ENCODE measurements at regions not wholly inside any gene's neighbourhood (a gene's known extent, or its start where the extent isn't known, plus 50 kb on each side); places are given as distances from the start of the nearest gene placed in this dataset.
"Not testable (repeated sequence)": the region's sequence is repeated elsewhere in the genome, so short reads cannot be mapped to it uniquely, and the experiment has no call there.

DNA sequence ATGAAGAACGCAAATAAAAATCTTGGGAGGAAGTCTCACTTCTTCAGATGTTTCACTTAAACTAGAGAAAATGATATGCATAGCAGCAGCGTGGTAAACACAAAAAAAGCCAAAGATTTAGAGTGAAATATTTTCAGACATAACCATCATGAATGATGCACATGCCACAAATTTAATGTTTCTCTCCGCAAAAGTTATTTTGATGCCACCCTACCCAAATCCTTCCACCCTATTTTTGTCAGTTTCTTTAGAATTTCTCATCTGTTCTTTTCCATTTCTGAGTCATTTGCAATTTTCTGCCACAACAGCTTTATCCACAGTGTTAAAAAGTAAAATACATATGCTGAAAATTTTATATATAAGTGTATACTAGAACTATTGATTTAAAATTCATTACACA is 1663.7 kb upstream of the ADGRL3 start:
- H3K79me2 ChIP-seq (ENCODE audit: low read length) = no peaks in the 10 kb centered on the region
- H3K4me1 ChIP-seq (ENCODE audit: low read length) = no peaks in the 10 kb centered on the region
- no peak overlapping the region for H3K27ac ChIP-seq (ENCODE audit: low read length)
- no peaks in the 10 kb centered on the region for H3K9me2 ChIP-seq (replicated peaks; ENCODE audit: insufficient read depth, low read length)
- H3K27me3 ChIP-seq (ENCODE audit: low read length) = no peaks in the 10 kb centered on the region
- no peak overlapping the region for H3K4me2 ChIP-seq (ENCODE audit: low read depth, low read length, poor library complexity, severe bottlenecking)
- no peak overlapping the region for H2AFZ ChIP-seq (ENCODE audit: low read length)
- no peaks in the 10 kb centered on the region for H3K36me3 ChIP-seq (ENCODE audit: insufficient read depth, low read length)
- no peak overlapping the region for H3K4me3 ChIP-seq (ENCODE audit: low read length)
- DNase-seq = no peak
- no peak overlapping the region for H3K9ac ChIP-seq (ENCODE audit: low read length)
- no peaks in the 10 kb centered on the region for H4K20me1 ChIP-seq (ENCODE audit: insufficient read depth, low read depth, low read length)
- H3K9me3 ChIP-seq (ENCODE audit: low read length) = peaks cover 37% of the 10 kb centered on the region

DNA sequence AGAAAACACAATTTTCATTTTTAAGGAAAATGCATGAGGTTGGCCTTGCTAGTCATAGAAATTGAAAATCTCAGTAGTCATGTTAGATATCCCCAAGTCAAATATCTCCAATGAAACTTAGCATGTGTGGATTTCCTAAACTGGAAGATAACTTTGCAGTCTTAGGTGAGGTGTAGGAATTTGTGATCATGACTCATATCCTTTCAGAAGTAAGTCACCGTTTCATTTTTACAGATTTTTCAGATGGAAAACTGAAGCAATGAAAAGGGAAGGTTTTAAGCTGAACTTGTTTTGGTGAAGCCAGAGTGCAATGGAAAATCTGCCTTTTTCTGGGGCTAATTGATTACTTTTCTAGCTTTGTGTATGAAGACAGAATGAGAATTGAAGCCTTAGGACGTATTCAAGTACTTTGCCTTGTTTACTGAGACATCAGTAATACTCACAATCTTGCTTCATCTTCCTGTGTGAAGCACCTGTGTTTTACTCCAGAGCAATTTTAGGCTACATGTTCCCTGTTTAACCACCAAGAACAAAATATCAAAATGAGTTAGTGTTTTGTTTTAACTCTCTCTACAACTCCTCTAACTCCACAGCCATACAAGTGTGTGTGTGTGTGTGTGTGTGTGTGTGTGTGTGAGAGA is 1662.8 kb upstream of the ADGRL3 start:
- H3K4me2 ChIP-seq (ENCODE audit: low read depth, low read length, poor library complexity, severe bottlenecking) = no peak overlapping the region
- H2AFZ ChIP-seq (ENCODE audit: low read length) = no peak overlapping the region
- no peak overlapping the region for H3K4me3 ChIP-seq (ENCODE audit: low read length)
- H4K20me1 ChIP-seq (ENCODE audit: insufficient read depth, low read depth, low read length) = no peaks in the 10 kb centered on the region
- no peaks in the 10 kb centered on the region for H3K4me1 ChIP-seq (ENCODE audit: low read length)
- H3K27me3 ChIP-seq (ENCODE audit: low read length) = no peaks in the 10 kb centered on the region
- peaks cover 39% of the 10 kb centered on the region for H3K9me3 ChIP-seq (ENCODE audit: low read length)
- H3K79me2 ChIP-seq (ENCODE audit: low read length) = no peaks in the 10 kb centered on the region
- H3K27ac ChIP-seq (ENCODE audit: low read length) = no peak overlapping the region
- H3K9ac ChIP-seq (ENCODE audit: low read length) = no peak overlapping the region
- DNase-seq = no peak
- H3K9me2 ChIP-seq (replicated peaks; ENCODE audit: insufficient read depth, low read length) = no peaks in the 10 kb centered on the region
- no peaks in the 10 kb centered on the region for H3K36me3 ChIP-seq (ENCODE audit: insufficient read depth, low read length)

- no peak overlapping the region for H3K27ac ChIP-seq (ENCODE audit: low read length)
- H3K4me2 ChIP-seq (ENCODE audit: low read depth, low read length, poor library complexity, severe bottlenecking) = no peak overlapping the region
- no peak for DNase-seq
- H3K9me2 ChIP-seq (replicated peaks; ENCODE audit: insufficient read depth, low read length) = no peaks in the 10 kb centered on the region
- peaks cover 40% of the 10 kb centered on the region for H3K9me3 ChIP-seq (ENCODE audit: low read length)
- H3K79me2 ChIP-seq (ENCODE audit: low read length) = no peaks in the 10 kb centered on the region
- H3K4me1 ChIP-seq (ENCODE audit: low read length) = no peaks in the 10 kb centered on the region
- no peak overlapping the region for H2AFZ ChIP-seq (ENCODE audit: low read length)
- H3K36me3 ChIP-seq (ENCODE audit: insufficient read depth, low read length) = no peaks in the 10 kb centered on the region
- H4K20me1 ChIP-seq (ENCODE audit: insufficient read depth, low read depth, low read length) = no peaks in the 10 kb centered on the region
- H3K4me3 ChIP-seq (ENCODE audit: low read length) = no peak overlapping the region
- H3K27me3 ChIP-seq (ENCODE audit: low read length) = no peaks in the 10 kb centered on the region
- H3K9ac ChIP-seq (ENCODE audit: low read length) = no peak overlapping the region
Observed at GRCh38 chr4:59539401-59539800, 1660.7 kb upstream of the ADGRL3 start.

DNA sequence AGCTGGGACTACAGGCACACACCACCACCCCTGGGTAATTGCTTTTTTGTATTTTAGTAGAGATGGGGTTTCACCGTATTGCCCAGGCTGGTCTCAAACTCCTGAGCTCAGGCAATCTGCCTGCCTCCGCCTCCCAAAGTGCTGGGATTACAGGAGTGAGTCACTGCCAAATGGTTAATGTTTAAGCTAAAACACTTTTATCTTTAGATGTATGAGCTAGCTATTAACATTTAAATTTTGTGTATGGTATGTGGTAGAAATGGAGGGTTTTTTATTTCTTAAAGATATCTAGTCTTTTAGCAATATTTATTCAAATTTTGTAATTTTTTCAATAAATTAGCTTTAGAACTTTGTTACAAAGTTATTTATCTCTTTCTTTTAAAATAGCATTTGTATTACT is 1659.8 kb upstream of the ADGRL3 start:
- no peak overlapping the region for H3K9ac ChIP-seq (ENCODE audit: low read length)

DNA sequence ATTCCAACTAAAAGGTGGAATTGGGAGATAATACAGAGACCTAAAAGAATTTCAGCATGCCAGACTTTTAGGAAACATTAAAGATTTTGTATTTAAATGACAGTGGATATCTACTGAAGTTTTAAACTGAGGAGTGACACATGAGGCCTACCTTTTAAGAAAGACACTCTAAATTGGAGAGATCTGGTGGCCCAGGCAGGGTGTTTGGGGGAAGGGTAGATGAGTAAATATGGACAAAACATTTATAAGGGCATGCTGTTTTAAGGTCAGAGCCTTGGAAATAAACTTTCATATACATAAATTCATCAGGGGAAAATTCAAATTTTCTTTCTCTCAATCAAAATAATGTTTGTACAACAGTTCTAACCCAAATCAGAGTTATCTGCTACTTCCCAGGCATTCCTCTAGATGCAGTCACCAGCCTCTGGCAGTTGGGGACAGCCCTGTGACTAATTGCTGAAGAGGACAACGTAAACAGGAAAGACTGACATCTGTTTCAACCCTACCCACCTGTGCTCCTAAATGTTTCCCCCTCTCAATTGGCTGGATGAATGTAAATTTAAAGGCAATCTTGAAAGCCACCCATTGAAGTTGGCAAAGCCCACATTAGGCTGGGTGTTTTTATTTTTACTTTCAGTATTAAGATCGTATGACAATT is 1646.9 kb upstream of the ADGRL3 start:
- Histone ChIP-seq H3K36me3 (ENCODE audit: insufficient read depth, low read length) (no peaks in the 10 kb centered on the region), H3K9me2 (replicated peaks; ENCODE audit: insufficient read depth, low read length) (no peaks in the 10 kb centered on the region), H3K4me2 (ENCODE audit: low read depth, low read length, poor library complexity, severe bottlenecking) (no peak overlapping the region), H3K79me2 (ENCODE audit: low read length) (no peaks in the 10 kb centered on the region), H3K9me3 (ENCODE audit: low read length) (peaks cover 11% of the 10 kb centered on the region; the same call in 1 of the 2 replicates), H4K20me1 (ENCODE audit: insufficient read depth, low read depth, low read length) (no peaks in the 10 kb centered on the region), H2AFZ (ENCODE audit: low read length) (no peak overlapping the region), H3K27me3 (ENCODE audit: low read length) (no peaks in the 10 kb centered on the region), H3K4me3 (ENCODE audit: low read length) (no peak overlapping the region), H3K4me1 (ENCODE audit: low read length) (no peaks in the 10 kb centered on the region), H3K27ac (ENCODE audit: low read length) (no peak overlapping the region), H3K9ac (ENCODE audit: low read length) (no peak overlapping the region)
- no peak for DNase-seq

More for the DNA sequence above, 1659.8 kb upstream of the ADGRL3 start:
- H3K27ac ChIP-seq (ENCODE audit: low read length) = no peak overlapping the region
- H3K4me2 ChIP-seq (ENCODE audit: low read depth, low read length, poor library complexity, severe bottlenecking) = no peak overlapping the region
- no peaks in the 10 kb centered on the region for H4K20me1 ChIP-seq (ENCODE audit: insufficient read depth, low read depth, low read length)
- H3K36me3 ChIP-seq (ENCODE audit: insufficient read depth, low read length) = no peaks in the 10 kb centered on the region
- H3K4me3 ChIP-seq (ENCODE audit: low read length) = no peak overlapping the region
- no peak overlapping the region for H2AFZ ChIP-seq (ENCODE audit: low read length)
- no peaks in the 10 kb centered on the region for H3K9me2 ChIP-seq (replicated peaks; ENCODE audit: insufficient read depth, low read length)
- no peaks in the 10 kb centered on the region for H3K27me3 ChIP-seq (ENCODE audit: low read length)
- peaks cover 37% of the 10 kb centered on the region for H3K9me3 ChIP-seq (ENCODE audit: low read length)
- DNase-seq = no peak
- no peaks in the 10 kb centered on the region for H3K4me1 ChIP-seq (ENCODE audit: low read length)
- H3K79me2 ChIP-seq (ENCODE audit: low read length) = no peaks in the 10 kb centered on the region

DNA sequence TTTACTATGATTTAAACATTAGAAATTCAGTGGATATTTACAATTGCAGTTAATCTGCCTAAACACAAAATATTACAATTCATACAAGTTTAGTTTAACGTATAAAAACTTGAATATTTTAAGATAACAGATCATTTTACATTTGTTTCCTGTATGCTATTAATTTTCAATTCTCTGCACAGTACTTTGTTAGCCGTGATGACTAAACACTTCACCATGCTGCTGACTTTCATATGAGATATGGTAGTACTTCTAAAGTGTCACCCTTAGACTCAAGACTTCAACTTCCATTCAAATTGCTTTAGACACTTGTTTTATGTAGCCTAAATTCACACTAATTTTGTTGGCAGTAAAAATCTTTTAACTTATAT is 1646.4 kb upstream of the ADGRL3 start:
- Histone ChIP-seq H3K27me3 (ENCODE audit: low read length) (no peaks in the 10 kb centered on the region), H3K9ac (ENCODE audit: low read length) (no peak overlapping the region), H3K4me1 (ENCODE audit: low read length) (no peaks in the 10 kb centered on the region), H3K79me2 (ENCODE audit: low read length) (no peaks in the 10 kb centered on the region), H3K4me3 (ENCODE audit: low read length) (no peak overlapping the region), H2AFZ (ENCODE audit: low read length) (no peak overlapping the region), H4K20me1 (ENCODE audit: insufficient read depth, low read depth, low read length) (no peaks in the 10 kb centered on the region), H3K9me2 (replicated peaks; ENCODE audit: insufficient read depth, low read length) (no peaks in the 10 kb centered on the region), H3K9me3 (ENCODE audit: low read length) (peaks cover 8% of the 10 kb centered on the region; the same call in 1 of the 2 replicates), H3K36me3 (ENCODE audit: insufficient read depth, low read length) (no peaks in the 10 kb centered on the region), H3K4me2 (ENCODE audit: low read depth, low read length, poor library complexity, severe bottlenecking) (no peak overlapping the region), H3K27ac (ENCODE audit: low read length) (no peak overlapping the region)
- no peak for DNase-seq

DNA sequence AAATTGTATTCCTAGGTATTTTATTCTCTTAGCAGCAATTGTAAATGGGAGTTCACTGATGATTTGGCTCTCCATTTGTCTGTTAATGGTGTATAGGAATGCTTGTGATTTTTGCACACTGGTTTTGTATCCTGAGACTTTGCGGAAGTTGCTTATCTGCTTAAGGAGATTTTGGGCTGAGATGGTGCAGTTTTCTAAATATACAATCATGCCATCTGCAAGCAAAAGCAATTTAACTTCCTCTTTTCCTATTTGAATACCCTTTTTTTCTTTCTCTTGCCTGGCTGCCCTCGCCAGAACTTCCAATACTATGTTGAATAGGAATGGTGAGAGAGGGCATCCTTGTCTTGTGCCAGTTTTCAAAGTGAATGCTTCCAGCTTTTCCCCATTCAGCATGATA is 1643.9 kb upstream of the ADGRL3 start:
- not testable (repeated sequence) for H2AFZ ChIP-seq (ENCODE audit: low read length); DNase-seq; H3K4me3 ChIP-seq (ENCODE audit: low read length)

GRCh38 chr4:59560141-59560648 is 1639.9 kb upstream of the ADGRL3 start:
- not testable (repeated sequence) for DNase-seq; H2AFZ ChIP-seq (ENCODE audit: low read length); H4K20me1 ChIP-seq (ENCODE audit: insufficient read depth, low read depth, low read length); H3K9ac ChIP-seq (ENCODE audit: low read length); H3K4me1 ChIP-seq (ENCODE audit: low read length); H3K9me2 ChIP-seq (replicated peaks; ENCODE audit: insufficient read depth, low read length); H3K79me2 ChIP-seq (ENCODE audit: low read length); H3K4me2 ChIP-seq (ENCODE audit: low read depth, low read length, poor library complexity, severe bottlenecking); H3K4me3 ChIP-seq (ENCODE audit: low read length); H3K27me3 ChIP-seq (ENCODE audit: low read length); H3K27ac ChIP-seq (ENCODE audit: low read length); H3K36me3 ChIP-seq (ENCODE audit: insufficient read depth, low read length)
- H3K9me3 ChIP-seq (ENCODE audit: low read length) = peaks cover 13% of the 10 kb centered on the region

More for the DNA sequence above, 1643.9 kb upstream of the ADGRL3 start:
- H3K27ac ChIP-seq (ENCODE audit: low read length); H3K9ac ChIP-seq (ENCODE audit: low read length); H3K9me3 ChIP-seq (ENCODE audit: low read length); H3K4me2 ChIP-seq (ENCODE audit: low read depth, low read length, poor library complexity, severe bottlenecking); H3K36me3 ChIP-seq (ENCODE audit: insufficient read depth, low read length); H3K4me1 ChIP-seq (ENCODE audit: low read length); H3K27me3 ChIP-seq (ENCODE audit: low read length); H3K9me2 ChIP-seq (replicated peaks; ENCODE audit: insufficient read depth, low read length); H4K20me1 ChIP-seq (ENCODE audit: insufficient read depth, low read depth, low read length); H3K79me2 ChIP-seq (ENCODE audit: low read length): not testable (repeated sequence)

Measured in Karpas-422 (cell line).